ENCODE measurements at regions not wholly inside any gene's neighbourhood (a gene's known extent, or its start where the extent isn't known, plus 50 kb on each side); places are given as distances from the start of the nearest gene placed in this dataset.

GRCh38 chr5:130496215-130496614, 592.0 kb downstream of the CHSY3 start:
- TF ChIP-seq, protein P1, sequence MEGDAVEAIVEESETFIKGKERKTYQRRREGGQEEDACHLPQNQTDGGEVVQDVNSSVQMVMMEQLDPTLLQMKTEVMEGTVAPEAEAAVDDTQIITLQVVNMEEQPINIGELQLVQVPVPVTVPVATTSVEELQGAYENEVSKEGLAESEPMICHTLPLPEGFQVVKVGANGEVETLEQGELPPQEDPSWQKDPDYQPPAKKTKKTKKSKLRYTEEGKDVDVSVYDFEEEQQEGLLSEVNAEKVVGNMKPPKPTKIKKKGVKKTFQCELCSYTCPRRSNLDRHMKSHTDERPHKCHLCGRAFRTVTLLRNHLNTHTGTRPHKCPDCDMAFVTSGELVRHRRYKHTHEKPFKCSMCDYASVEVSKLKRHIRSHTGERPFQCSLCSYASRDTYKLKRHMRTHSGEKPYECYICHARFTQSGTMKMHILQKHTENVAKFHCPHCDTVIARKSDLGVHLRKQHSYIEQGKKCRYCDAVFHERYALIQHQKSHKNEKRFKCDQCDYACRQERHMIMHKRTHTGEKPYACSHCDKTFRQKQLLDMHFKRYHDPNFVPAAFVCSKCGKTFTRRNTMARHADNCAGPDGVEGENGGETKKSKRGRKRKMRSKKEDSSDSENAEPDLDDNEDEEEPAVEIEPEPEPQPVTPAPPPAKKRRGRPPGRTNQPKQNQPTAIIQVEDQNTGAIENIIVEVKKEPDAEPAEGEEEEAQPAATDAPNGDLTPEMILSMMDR (IDR thresholded peaks at IDR 0.05), result no peak
- TF ChIP-seq POLR2A (IDR thresholded peaks at IDR 0.05) (no peak), EP300 (IDR thresholded peaks at IDR 0.05) (no peak)
